Loucy (cell line): ENCODE measurements at regions not wholly inside any gene's neighbourhood (a gene's known extent, or its start where the extent isn't known, plus 50 kb on each side); places are given as distances from the start of the nearest gene placed in this dataset.

Experiments used
- H2AFZ ChIP-seq: fragments of 200-600 bp; sonication (generic); 2 replicates; pipeline ENCODE4 v1.6.0; 2016; ENCODE audit warnings: antibody characterized with exemption, mild to moderate bottlenecking, low read length, moderate library complexity
- H3F3A ChIP-seq: fragments of 200-600 bp; 2 replicates; pipeline ENCODE4 v1.6.0; 2016; ENCODE audit warnings: antibody characterized with exemption, low read depth, mild to moderate bottlenecking
- H3K27me3 ChIP-seq: fragments of 200-600 bp; sonication (generic); 2 replicates; pipeline ENCODE4 v1.6.1; 2014; ENCODE audit warnings: low read length, mild to moderate bottlenecking; ENCODE audit not compliant: insufficient read depth, poor library complexity, severe bottlenecking
- H3K36me3 ChIP-seq: fragments of 200-600 bp; sonication (generic); 2 replicates; pipeline ENCODE4 v1.6.1; 2016; ENCODE audit warnings: low read length; ENCODE audit not compliant: insufficient read depth
- H3K4me1 ChIP-seq: fragments of 200-600 bp; sonication (generic); 2 replicates; pipeline ENCODE4 v1.5.1; 2014; ENCODE audit warnings: low read length, mild to moderate bottlenecking; ENCODE audit not compliant: insufficient read depth, poor library complexity, severe bottlenecking
- H3K4me2 ChIP-seq: fragments of 200-600 bp; sonication (generic); 2 replicates; pipeline ENCODE4 v1.6.0; 2014; ENCODE audit warnings: antibody characterized with exemption, low read length, low read depth, mild to moderate bottlenecking; ENCODE audit not compliant: poor library complexity, severe bottlenecking
- H3K4me3 ChIP-seq: fragments of 200-600 bp; sonication (generic); 2 replicates; pipeline ENCODE4 v1.5.1; 2014; ENCODE audit warnings: low read length, mild to moderate bottlenecking, mixed read lengths; ENCODE audit not compliant: poor library complexity, severe bottlenecking
- H3K79me2 ChIP-seq: fragments of 200-600 bp; sonication (generic); 2 replicates; pipeline ENCODE4 v1.6.1; 2014; ENCODE audit warnings: low read length; ENCODE audit not compliant: insufficient read depth
- H3K9ac ChIP-seq: fragments of 200-600 bp; sonication (generic); 2 replicates; pipeline ENCODE4 v1.6.0; 2014; ENCODE audit warnings: mild to moderate bottlenecking, low read depth, low read length, moderate library complexity; ENCODE audit not compliant: poor library complexity, severe bottlenecking
- H3K9me2 ChIP-seq: fragments of 200-600 bp; sonication (generic); replicated peaks from 2 replicates; pipeline ENCODE4 v1.6.1; 2016; ENCODE audit warnings: low read depth, low read length, mixed read lengths
- H3K9me3 ChIP-seq: fragments of 200-600 bp; sonication (generic); 2 replicates; pipeline ENCODE4 v1.6.1; 2014; ENCODE audit warnings: mild to moderate bottlenecking, antibody characterized with exemption, low read length, low read depth; ENCODE audit not compliant: insufficient read depth
- H4K20me1 ChIP-seq: fragments of 200-600 bp; sonication (generic); 2 replicates; pipeline ENCODE4 v1.6.0; 2014; ENCODE audit warnings: antibody characterized with exemption, low read length, mild to moderate bottlenecking; ENCODE audit not compliant: insufficient read depth, poor library complexity, severe bottlenecking
- EZH2phosphoT487 ChIP-seq: fragments of 200-600 bp; IDR thresholded peaks from 2 replicates; pipeline ENCODE4 v1.6.1; 2018; ENCODE audit warnings: antibody characterized with exemption, mild to moderate bottlenecking, moderate library complexity, borderline replicate concordance
- TF ChIP-seq, protein P1 (sequence below): fragments of 200-600 bp; sonication (generic); conservative IDR thresholded peaks from 2 replicates; pipeline ENCODE4 v1.5.1; 2014; ENCODE audit warnings: mild to moderate bottlenecking, antibody characterized with exemption, low read length

DNA sequence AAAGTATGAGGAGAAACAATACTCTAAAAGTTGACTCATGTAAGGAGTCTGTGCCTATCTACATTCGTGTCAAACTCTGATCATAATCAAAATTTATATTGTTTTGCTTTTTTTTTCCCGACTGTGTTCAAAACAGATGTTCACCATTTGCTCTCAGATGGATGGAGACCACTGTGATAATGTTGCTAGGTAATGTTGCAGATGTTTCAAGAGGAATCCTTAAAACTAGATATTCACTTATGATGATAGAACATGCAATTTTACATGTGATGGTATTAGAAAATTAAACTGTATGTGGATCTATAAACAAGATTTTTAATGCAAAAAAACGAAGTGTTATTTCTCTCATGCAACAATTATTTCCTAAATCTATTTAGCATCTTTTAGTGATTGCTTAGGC, 1080.1 kb downstream of the REEP3 start:
- H3K4me2 ChIP-seq: no peak overlapping the region
- no peaks in the 10 kb centered on the region for H3K9me2 ChIP-seq
- H4K20me1 ChIP-seq: no peaks in the 10 kb centered on the region
- no peaks in the 10 kb centered on the region for H3K9me3 ChIP-seq
- no peak overlapping the region for H3K9ac ChIP-seq
- H3K4me1 ChIP-seq: no peaks in the 10 kb centered on the region
- H2AFZ ChIP-seq: no peak overlapping the region
- H3K79me2 ChIP-seq: no peaks in the 10 kb centered on the region
- no peaks in the 10 kb centered on the region for H3F3A ChIP-seq
- no peak for TF ChIP-seq EZH2phosphoT487
- TF ChIP-seq, protein P1, sequence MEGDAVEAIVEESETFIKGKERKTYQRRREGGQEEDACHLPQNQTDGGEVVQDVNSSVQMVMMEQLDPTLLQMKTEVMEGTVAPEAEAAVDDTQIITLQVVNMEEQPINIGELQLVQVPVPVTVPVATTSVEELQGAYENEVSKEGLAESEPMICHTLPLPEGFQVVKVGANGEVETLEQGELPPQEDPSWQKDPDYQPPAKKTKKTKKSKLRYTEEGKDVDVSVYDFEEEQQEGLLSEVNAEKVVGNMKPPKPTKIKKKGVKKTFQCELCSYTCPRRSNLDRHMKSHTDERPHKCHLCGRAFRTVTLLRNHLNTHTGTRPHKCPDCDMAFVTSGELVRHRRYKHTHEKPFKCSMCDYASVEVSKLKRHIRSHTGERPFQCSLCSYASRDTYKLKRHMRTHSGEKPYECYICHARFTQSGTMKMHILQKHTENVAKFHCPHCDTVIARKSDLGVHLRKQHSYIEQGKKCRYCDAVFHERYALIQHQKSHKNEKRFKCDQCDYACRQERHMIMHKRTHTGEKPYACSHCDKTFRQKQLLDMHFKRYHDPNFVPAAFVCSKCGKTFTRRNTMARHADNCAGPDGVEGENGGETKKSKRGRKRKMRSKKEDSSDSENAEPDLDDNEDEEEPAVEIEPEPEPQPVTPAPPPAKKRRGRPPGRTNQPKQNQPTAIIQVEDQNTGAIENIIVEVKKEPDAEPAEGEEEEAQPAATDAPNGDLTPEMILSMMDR: no peak
- H3K27me3 ChIP-seq: no peaks in the 10 kb centered on the region
- no peaks in the 10 kb centered on the region for H3K36me3 ChIP-seq
- no peak overlapping the region for H3K4me3 ChIP-seq

DNA sequence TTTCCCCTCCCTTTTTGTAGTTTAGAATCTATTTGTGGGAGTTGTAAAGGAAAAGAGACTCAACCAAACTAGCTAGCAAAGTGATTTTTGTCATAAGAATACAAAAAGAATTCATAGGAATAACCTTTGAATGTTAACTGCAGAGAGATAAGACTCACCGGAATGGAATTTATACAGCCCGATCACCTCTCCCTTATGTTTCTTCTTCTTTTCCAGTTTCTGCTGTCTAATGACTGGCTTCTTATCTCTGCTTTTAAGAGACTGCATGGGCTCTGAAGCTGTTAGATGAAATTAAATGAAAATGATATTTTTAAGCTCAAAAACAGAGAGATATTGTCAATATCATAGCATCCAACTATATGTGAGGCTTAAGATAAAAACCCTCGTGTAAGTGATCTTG, 1095.9 kb downstream of the REEP3 start:
- H3K4me3 ChIP-seq: no peak overlapping the region
- H3K79me2 ChIP-seq: no peaks in the 10 kb centered on the region
- H4K20me1 ChIP-seq: no peaks in the 10 kb centered on the region
- no peak overlapping the region for H3K4me2 ChIP-seq
- no peaks in the 10 kb centered on the region for H3K4me1 ChIP-seq
- no peak overlapping the region for H2AFZ ChIP-seq
- H3K9me3 ChIP-seq: no peaks in the 10 kb centered on the region
- H3K9ac ChIP-seq: no peak overlapping the region
- no peaks in the 10 kb centered on the region for H3K36me3 ChIP-seq
- no peaks in the 10 kb centered on the region for H3F3A ChIP-seq
- no peaks in the 10 kb centered on the region for H3K27me3 ChIP-seq
- TF ChIP-seq, protein P1: no peak
- no peak for TF ChIP-seq EZH2phosphoT487
- no peaks in the 10 kb centered on the region for H3K9me2 ChIP-seq

DNA sequence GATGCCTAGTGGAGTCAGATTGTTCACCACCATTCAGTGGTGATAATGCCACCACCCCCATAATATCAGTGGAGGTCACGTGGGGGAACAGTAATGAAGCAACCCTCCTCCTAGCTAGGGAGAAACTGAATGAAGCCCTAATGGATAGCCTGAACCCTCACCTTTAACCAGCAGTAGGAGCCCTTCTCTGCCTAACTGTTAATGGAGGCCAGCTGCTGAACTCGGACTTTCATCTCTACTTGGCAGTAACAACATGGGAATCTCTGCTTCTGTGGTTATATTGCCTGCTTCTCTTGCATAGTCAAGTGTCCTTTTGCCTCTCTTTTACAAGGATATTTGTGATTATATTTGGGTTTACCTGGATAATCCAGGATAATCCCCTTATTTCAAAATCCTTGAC, 1097.9 kb downstream of the REEP3 start:
- Histone ChIP-seq H3K36me3 (no peaks in the 10 kb centered on the region), H3K4me1 (no peaks in the 10 kb centered on the region), H3K9me2 (no peaks in the 10 kb centered on the region), H3K9ac (no peak overlapping the region), H4K20me1 (no peaks in the 10 kb centered on the region), H3F3A (no peaks in the 10 kb centered on the region), H3K4me3 (no peak overlapping the region), H3K9me3 (no peaks in the 10 kb centered on the region), H2AFZ (no peak overlapping the region), H3K79me2 (no peaks in the 10 kb centered on the region), H3K4me2 (no peak overlapping the region), H3K27me3 (no peaks in the 10 kb centered on the region)
- TF ChIP-seq, protein P1: no peak
- TF ChIP-seq EZH2phosphoT487: no peak
